ENCODE measurements at regions not wholly inside any gene's neighbourhood (a gene's known extent, or its start where the extent isn't known, plus 50 kb on each side); places are given as distances from the start of the nearest gene placed in this dataset.

GRCh38 chr5:162324328-162324727 is 256.8 kb downstream of the GABRG2 start:
- no peak for DNase-seq (ENCODE audit: low spot score)

GRCh38 chr5:162325143-162325727 is 257.7 kb downstream of the GABRG2 start:
- DNase-seq (ENCODE audit: low spot score): peak; percentile 3

- DNase-seq (ENCODE audit: low spot score): no peak
Measured at GRCh38 chr5:162334944-162335343, 267.4 kb downstream of the GABRG2 start.

GRCh38 chr5:162360373-162360931 is 292.9 kb downstream of the GABRG2 start:
- DNase-seq (ENCODE audit: low spot score): no peak

GRCh38 chr5:162372256-162372655 is 304.7 kb downstream of the GABRG2 start:
- peak; percentile 6 for DNase-seq (ENCODE audit: low spot score)

- DNase-seq (ENCODE audit: low spot score): no peak
Measured at GRCh38 chr5:162377895-162378294, 310.3 kb downstream of the GABRG2 start.

GRCh38 chr5:162382839-162383238 is 315.3 kb downstream of the GABRG2 start:
- DNase-seq (ENCODE audit: low spot score): no peak

- DNase-seq (ENCODE audit: low spot score): no peak
Measured at GRCh38 chr5:162384225-162384624, 316.7 kb downstream of the GABRG2 start.

- DNase-seq (ENCODE audit: low spot score): no peak
Measured at GRCh38 chr5:162391833-162392232, 324.3 kb downstream of the GABRG2 start.

GRCh38 chr5:162392336-162392735 is 324.8 kb downstream of the GABRG2 start:
- no peak for DNase-seq (ENCODE audit: low spot score)

- DNase-seq (ENCODE audit: low spot score): no peak
Measured at GRCh38 chr5:162393534-162393933, 326.0 kb downstream of the GABRG2 start.

GRCh38 chr5:162407614-162408013 is 340.0 kb downstream of the GABRG2 start:
- DNase-seq (ENCODE audit: low spot score): no peak

- DNase-seq (ENCODE audit: low spot score): no peak
Measured at GRCh38 chr5:162410365-162410764, 342.8 kb downstream of the GABRG2 start.

GRCh38 chr5:162429142-162429541 is 361.6 kb downstream of the GABRG2 start:
- DNase-seq (ENCODE audit: low spot score): no peak

GRCh38 chr5:162434281-162434680 is 366.7 kb downstream of the GABRG2 start:
- DNase-seq (ENCODE audit: low spot score): no peak

GRCh38 chr5:162436055-162436454 is 368.5 kb downstream of the GABRG2 start:
- DNase-seq (ENCODE audit: low spot score): no peak

GRCh38 chr5:162444129-162444762 is 376.7 kb downstream of the GABRG2 start:
- DNase-seq (ENCODE audit: low spot score): no peak

GRCh38 chr5:162456086-162456485 is 388.5 kb downstream of the GABRG2 start:
- DNase-seq (ENCODE audit: low spot score): no peak

- DNase-seq (ENCODE audit: low spot score): no peak
Measured at GRCh38 chr5:162466011-162466410, 398.4 kb downstream of the GABRG2 start.

- DNase-seq (ENCODE audit: low spot score): peak; percentile 7
Measured at GRCh38 chr5:162473041-162473714, 405.6 kb downstream of the GABRG2 start.

GRCh38 chr5:162474239-162474638 is 406.7 kb downstream of the GABRG2 start:
- no peak for DNase-seq (ENCODE audit: low spot score)

GRCh38 chr5:162484095-162484494 is 416.5 kb downstream of the GABRG2 start:
- DNase-seq (ENCODE audit: low spot score): no peak

- no peak for DNase-seq (ENCODE audit: low spot score)
Measured at GRCh38 chr5:162484986-162485385, 417.4 kb downstream of the GABRG2 start.
